ENCODE measurements at regions not wholly inside any gene's neighbourhood (a gene's known extent, or its start where the extent isn't known, plus 50 kb on each side); places are given as distances from the start of the nearest gene placed in this dataset.

GRCh38 chr2:207324001-207324400, 158.3 kb upstream of the KLF7 start:
- Histone ChIP-seq H3K27me3 (ENCODE audit: control insufficient read depth in 2 of 2, insufficient read depth in 2 of 2, low read length in 2 of 2) (no peaks in the 10 kb centered on the region), H3K9me1 (ENCODE audit: control insufficient read depth, insufficient read depth, low read length) (no peaks in the 10 kb centered on the region), H3K9me3 (replicated peaks; ENCODE audit: control insufficient read depth, insufficient read depth, low read depth, low read length) (no peaks in the 10 kb centered on the region), H3K79me2 (ENCODE audit: control insufficient read depth, insufficient read depth, low read length) (no peaks in the 10 kb centered on the region), H3K4me2 (ENCODE audit: insufficient read depth, low read length) (no peak overlapping the region), H3K9ac (ENCODE audit: insufficient read depth in 1 of 2, low read depth in 2 of 2, low read length in 2 of 2) (no peak overlapping the region), H3K4me1 (replicated peaks in 1 of 2; ENCODE audit: control insufficient read depth in 2 of 2, insufficient read depth in 2 of 2, low read length in 2 of 2) (no peaks in the 10 kb centered on the region; a peak in 1 of 5 replicates), H3K36me3 (ENCODE audit: control insufficient read depth, insufficient read depth, low read length) (no peaks in the 10 kb centered on the region), H4K20me1 (replicated peaks; ENCODE audit: control insufficient read depth, insufficient read depth, low read length) (no peaks in the 10 kb centered on the region), H2AFZ (ENCODE audit: low read depth, low read length) (no peak overlapping the region), H3K27ac (ENCODE audit: extremely low read depth, low read depth, low read length) (no peak overlapping the region), H3K4me3 (no peak overlapping the region)
- CTCF ChIA-PET (ENCODE audit: low intra/inter-chr PET ratio) = interaction anchor here (0.6 kb wide), 1 partner anchor 744 kb away, joined by 4 read pairs; no protein-coding TSS in a partner anchor
- no peak for ATAC-seq
- in situ Hi-C loops (cut with MboI) (no loop called here), intact Hi-C loops (cut with micrococcal nuclease) (no loop called here)
- 27% methylated on average over 1 of the region's 1 CpG for WGBS (ENCODE audit: insufficient coverage, low coverage, missing lambda C conversion rate)
- DNase-seq (ENCODE audit: extremely low read depth in 1 of 4, low spot score in 3 of 4) = no peak
- no TSS peak for BruUV-seq (replicated peaks)
- FAIRE-seq = no peak
- TF ChIP-seq ZNF695 (CRISPR knock-in tag; IDR thresholded peaks at IDR 0.05) (no peak), MXD1 (CRISPR knock-in tag; IDR thresholded peaks at IDR 0.05; ENCODE audit: borderline replicate concordance, poor library complexity, severe bottlenecking) (no peak), WHSC1 (IDR thresholded peaks at IDR 0.05; ENCODE audit: low read length) (no peak), ZSCAN32 (CRISPR knock-in tag; IDR thresholded peaks at IDR 0.05) (no peak)
- POLR2A ChIA-PET = interaction anchor here (2.2 kb wide), 1 partner anchor 10 kb away, joined by 4 read pairs; no protein-coding TSS in a partner anchor

GRCh38 chr2:207327513-207327912, 161.8 kb upstream of the KLF7 start:
- FAIRE-seq = no peak
- H3K9me1 ChIP-seq (ENCODE audit: control insufficient read depth, insufficient read depth, low read length) = no peaks in the 10 kb centered on the region
- BruUV-seq (replicated peaks) = no TSS peak
- ChIA-PET CTCF (ENCODE audit: low intra/inter-chr PET ratio) (no interaction called here), POLR2A (no interaction called here)
- H3K27me3 ChIP-seq (ENCODE audit: control insufficient read depth in 2 of 2, insufficient read depth in 2 of 2, low read length in 2 of 2) = no peaks in the 10 kb centered on the region
- no peak overlapping the region for H3K4me2 ChIP-seq (ENCODE audit: insufficient read depth, low read length)
- no peaks in the 10 kb centered on the region; a peak in 1 of 5 replicates for H3K4me1 ChIP-seq (replicated peaks in 1 of 2; ENCODE audit: control insufficient read depth in 2 of 2, insufficient read depth in 2 of 2, low read length in 2 of 2)
- H2AFZ ChIP-seq (ENCODE audit: low read depth, low read length) = no peak overlapping the region
- no peak for ATAC-seq
- no peak for TF ChIP-seq ZNF347 (CRISPR knock-in tag; IDR thresholded peaks at IDR 0.05; ENCODE audit: low read depth)
- peak; percentile 56 for TF ChIP-seq MEIS2 (IDR thresholded peaks at IDR 0.05; ENCODE audit: partially characterized antibody)
- intact Hi-C loops (cut with micrococcal nuclease) = no loop called here
- no peak overlapping the region for H3K9ac ChIP-seq (ENCODE audit: insufficient read depth in 1 of 2, low read depth in 2 of 2, low read length in 2 of 2)
- no peak for DNase-seq (ENCODE audit: extremely low read depth in 1 of 4, low spot score in 3 of 4)
- H3K36me3 ChIP-seq (ENCODE audit: control insufficient read depth, insufficient read depth, low read length) = no peaks in the 10 kb centered on the region
- H3K79me2 ChIP-seq (ENCODE audit: control insufficient read depth, insufficient read depth, low read length) = no peaks in the 10 kb centered on the region
- no peaks in the 10 kb centered on the region for H3K9me3 ChIP-seq (replicated peaks; ENCODE audit: control insufficient read depth, insufficient read depth, low read depth, low read length)
- H3K27ac ChIP-seq (ENCODE audit: extremely low read depth, low read depth, low read length) = no peak overlapping the region
- WGBS (ENCODE audit: insufficient coverage, low coverage, missing lambda C conversion rate) = 14% methylated on average over 1 of the region's 1 CpG
- in situ Hi-C loops (cut with MboI) = loop anchor here (5.0 kb wide), 1 partner anchor 145 kb away; no protein-coding TSS in a partner anchor
- no peaks in the 10 kb centered on the region for H4K20me1 ChIP-seq (replicated peaks; ENCODE audit: control insufficient read depth, insufficient read depth, low read length)
- H3K4me3 ChIP-seq = no peak overlapping the region

Measured in K562 (cell line).